GM18520 (cell line): ENCODE measurements at regions not wholly inside any gene's neighbourhood (a gene's known extent, or its start where the extent isn't known, plus 50 kb on each side); places are given as distances from the start of the nearest gene placed in this dataset.

Experiments used
- ATAC-seq: cut with Tn5 transposase; IDR thresholded peaks from one replicate; pipeline ENCODE4 v1.9.1; 2021; ENCODE audit not compliant: unreplicated experiment

DNA sequence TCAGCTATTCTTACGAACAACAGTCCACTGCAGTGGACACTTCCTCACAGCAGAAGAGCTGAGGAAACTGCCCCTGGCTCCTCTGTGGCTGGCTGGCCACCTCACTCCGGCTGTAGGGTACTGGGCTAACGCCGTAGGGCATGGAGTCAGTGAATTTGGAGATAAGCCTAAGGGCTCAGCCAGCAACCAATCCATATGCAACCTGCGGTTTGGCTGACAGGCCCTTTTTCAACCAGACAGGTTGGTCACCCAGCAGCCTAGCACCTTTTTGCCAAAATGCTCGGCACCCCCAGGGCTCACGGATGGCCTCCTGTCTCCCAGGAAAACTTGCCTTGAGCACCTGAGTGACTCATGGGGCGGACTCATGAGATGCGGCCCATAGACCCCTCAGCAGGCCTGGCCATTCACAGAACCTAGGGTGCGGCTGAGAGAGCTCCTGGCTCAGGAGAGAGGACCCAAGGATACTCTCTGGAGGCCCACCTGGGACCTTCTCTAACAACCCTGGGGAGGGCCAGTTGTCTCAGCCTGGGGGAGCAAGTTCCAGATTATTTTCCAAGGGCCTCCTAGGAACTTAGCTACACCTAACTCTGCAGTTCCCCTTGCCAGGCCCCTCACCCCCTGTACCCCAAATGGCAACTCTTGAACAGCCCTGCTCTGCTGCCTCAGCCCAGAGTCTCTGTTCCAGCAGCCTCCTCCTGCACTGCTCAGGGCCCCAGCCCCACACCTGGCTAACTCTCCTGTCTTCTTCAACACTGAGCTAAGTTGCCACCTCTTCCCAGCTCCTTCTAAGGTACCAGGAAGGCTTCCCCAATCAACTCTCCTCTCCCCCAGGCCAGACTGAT lies 252.1 kb downstream of the CYP26B1 start:
- ATAC-seq, result no peak

DNA sequence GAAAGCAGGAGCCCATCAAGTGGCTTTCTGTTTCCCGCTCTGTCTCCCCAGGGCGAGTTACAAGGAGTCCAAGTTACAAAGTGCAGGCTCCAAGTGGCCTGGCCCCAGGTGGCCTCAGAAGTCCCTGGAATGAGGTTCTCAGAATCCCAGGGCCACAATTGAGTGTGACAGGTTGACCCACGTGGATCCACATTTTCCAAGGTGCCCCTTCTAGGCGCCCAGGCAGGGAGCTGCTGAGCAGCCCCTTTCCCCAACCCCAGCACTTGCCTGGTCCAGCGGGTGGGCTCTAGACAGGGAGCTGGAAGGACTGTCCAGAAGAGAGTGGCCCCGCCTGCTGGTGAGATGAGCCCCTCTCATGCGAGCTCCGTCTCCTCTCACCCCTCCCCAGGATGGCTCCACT lies 253.4 kb downstream of the CYP26B1 start:
- ATAC-seq, result no peak

DNA sequence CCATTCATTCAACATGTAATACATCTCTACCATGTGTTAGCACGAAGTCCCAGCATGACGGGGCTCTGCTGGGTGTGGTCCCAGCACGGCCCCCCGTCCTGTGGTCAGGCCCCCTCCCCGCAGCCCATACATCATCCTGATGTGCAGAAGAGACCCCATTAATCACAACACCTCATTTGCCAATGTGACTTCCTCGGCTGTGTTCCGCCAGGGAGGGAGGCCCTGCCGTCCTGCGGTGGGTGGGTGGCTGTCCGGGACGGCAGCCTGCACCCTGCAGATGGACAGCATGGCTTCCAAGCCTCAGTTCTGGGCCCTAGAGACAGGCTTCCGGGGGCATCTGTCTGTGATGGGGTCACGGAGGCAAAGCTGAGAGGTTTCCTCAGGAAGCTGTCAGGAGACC lies 254.0 kb downstream of the CYP26B1 start:
- ATAC-seq, result no peak

DNA sequence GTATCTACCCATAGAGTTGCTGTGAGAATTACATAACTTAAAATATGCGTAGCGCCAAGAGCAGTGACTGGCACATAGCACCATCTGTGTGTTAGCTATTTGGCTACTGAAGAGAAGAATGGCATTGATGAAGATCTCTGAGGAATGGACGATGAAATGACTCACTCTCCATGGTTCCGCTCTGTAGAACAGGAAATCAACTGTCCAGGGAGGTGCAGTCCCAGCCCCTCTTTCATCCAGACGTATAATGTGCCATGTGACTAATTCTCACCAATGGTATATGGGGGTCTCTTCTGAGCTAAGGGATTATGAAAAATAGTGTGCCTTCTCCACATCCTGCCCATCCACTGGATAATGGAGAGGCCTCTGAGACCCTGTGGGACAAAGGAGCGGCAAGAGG lies 254.8 kb downstream of the CYP26B1 start:
- ATAC-seq, result no peak

DNA sequence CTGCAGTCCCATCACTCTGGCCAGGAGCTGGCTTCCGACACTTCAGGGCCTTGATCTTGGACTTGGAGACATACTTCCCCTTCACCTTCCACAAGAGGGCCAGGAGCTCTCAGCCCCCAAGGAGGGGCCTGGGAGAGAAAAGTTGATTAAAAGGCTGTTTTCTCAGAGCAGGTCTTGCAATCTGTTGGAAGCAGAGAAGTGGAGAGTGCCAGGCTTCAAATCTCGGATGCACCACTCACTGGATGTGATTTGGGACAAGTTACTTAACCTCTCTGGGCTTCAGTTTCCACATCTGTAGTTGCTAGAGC lies 255.3 kb downstream of the CYP26B1 start:
- no peak for ATAC-seq

DNA sequence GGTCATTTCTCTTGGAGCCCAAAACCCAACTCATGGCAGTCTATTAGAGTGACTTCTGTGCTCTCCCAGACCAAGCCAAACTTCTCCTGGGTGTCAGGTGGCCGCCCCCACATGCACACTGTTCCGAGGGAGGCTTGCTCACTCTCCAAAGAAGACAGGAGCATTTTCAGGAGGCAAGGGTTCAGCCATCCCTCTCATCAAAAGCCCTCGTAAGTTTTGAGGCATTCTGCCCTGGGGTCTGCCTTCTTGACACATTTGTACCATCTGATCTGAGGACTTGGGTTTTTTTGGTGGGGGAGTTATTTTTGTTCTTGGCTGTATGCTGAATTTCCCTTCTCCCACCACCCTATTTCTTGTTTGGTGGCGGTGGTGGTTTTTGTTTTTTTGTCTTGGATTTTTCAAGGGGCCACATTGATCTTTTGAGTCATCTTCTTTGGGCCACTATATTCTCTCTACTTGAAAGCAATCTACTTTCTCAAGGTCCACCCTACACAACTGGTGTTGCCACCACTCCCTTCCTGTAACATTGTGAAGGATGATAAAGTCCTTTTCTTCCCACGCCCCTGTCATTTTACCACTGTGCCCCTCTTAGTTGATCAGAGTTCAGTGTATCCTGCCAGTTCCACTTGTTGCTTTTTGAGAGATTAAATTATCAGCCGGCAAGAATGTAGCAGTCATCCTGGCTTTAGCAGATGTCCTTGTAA lies 255.8 kb downstream of the CYP26B1 start:
- ATAC-seq, result no peak

DNA sequence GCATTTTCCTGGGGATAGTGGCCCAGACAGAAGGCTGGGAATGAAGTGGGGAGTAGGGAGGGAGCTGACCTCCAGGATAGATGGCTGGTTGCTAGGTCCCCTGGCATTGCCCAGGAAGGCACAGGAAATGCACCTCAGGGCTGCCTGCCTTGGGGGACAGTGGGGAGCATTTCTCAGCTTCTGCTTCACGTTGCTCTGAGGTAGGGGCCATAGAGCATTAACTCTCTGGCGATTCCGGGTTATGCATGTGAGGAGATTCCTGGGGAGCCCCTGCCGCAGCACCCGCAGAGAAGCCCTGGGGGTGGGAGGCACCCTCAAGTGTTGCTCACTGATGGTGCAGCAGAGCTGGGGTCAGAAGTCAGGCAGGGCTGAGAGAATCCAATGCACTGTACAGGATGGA lies 256.5 kb downstream of the CYP26B1 start:
- no peak for ATAC-seq

DNA sequence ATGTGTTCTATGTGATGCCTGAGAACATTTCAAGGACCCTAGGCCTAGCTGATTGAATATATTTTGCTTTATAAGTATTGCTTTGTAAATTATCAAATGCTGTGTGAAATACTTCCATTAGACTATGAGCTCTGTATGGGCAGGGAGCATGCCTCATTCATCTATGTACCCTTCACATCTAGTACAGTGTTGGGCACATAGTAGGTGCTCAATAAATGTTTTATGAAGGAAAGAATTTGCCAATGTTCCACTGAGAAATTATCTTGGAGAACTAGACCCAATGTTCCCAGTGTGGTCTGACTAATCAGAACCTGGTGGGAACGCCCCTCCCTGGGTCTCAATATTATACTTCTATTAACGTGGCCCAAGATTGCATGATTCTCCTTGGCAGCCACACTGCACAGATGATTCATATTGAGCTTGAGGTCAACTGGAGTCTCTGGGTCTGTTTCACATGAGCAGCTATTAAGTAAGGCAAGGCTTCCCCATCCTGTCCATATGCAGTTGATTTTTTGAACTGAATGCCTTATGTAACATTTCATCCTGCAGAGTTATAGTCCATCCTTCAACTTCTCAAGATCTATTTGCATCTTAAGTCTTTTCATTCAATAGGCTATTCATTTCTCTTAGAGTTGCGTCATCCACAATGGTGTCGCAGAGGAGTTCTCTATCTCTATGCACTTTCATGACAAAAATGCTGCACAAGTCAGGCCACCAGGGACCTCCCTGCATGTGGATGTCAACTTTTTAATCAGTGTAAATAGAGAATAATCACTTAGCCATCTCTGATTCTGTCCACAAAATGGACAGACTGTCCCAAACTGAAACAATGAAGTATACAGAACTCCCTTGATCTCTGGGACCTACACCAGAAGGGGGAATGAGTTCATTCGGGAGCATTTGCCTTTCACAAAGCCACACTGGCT lies 257.6 kb downstream of the CYP26B1 start:
- no peak for ATAC-seq

DNA sequence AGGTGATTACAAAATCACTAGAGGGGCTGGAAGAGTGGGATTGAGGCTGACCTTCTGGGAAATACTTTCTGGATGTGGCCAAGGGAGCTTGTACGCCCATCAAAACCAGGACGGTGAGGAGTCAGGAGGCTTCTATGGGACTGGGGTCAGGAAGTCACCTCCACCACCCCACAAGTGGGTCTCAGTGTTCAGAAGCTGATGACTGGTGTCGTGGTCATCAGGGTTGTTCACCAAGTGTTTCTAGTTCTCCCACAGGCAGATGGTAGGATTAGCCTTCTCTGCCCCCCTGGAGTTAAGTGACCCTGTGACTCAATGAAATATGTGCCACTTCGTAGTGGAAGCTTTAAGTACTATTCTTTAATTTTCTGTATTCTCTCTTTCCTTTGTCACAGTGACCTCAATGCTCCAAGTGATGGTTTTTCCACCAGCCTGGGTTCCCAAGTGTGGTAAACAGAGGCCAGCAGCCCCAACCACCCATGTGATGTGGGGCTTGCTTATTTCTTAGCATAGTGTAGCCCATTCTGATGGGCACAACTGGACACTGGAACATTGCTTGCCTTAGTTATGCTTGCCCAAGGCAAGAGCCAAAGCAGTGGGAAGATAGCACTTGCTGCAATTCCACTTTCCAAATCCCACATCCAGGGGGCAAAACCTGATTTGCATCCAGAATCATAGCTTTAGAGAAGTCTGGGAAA lies 258.8 kb downstream of the CYP26B1 start:
- no peak for ATAC-seq

DNA sequence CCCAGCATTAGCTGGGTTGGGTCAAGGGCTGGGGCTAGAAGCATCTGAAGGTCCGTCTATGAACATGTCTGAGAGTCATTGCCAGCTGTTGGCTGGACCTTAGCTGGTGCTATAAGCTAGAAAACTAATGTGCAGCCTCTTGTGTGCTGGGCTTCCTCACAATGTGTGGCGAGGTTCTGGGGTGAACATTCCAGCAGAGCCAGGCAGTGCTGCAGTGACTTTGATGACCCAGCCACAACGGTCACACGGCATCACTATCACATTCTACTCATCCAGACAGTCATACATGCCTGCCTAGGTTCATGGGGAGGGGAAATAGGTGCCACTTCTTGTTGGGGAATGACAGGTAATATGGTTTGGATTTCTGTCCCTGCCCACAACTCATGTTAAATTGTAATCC lies 260.5 kb downstream of the CYP26B1 start:
- no peak for ATAC-seq

DNA sequence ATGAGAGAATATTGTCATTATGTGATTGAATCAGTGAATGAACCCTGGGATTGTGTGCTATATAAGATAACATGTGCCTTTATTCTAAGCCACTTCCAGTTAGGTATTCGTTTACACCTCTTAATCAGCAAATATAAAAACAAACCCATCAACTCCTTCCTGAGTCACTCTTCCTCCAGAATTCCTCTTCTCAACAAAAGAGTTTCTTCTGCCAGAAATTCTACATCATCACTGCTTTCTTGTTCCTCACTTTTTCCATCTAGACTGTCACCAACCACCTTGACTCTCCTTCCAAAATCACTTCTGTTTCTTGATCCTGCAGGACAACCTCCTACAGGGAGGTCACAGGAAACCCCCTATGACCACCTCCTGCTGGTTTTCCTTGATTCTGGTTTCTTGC lies 261.4 kb downstream of the CYP26B1 start:
- ATAC-seq, result no peak

DNA sequence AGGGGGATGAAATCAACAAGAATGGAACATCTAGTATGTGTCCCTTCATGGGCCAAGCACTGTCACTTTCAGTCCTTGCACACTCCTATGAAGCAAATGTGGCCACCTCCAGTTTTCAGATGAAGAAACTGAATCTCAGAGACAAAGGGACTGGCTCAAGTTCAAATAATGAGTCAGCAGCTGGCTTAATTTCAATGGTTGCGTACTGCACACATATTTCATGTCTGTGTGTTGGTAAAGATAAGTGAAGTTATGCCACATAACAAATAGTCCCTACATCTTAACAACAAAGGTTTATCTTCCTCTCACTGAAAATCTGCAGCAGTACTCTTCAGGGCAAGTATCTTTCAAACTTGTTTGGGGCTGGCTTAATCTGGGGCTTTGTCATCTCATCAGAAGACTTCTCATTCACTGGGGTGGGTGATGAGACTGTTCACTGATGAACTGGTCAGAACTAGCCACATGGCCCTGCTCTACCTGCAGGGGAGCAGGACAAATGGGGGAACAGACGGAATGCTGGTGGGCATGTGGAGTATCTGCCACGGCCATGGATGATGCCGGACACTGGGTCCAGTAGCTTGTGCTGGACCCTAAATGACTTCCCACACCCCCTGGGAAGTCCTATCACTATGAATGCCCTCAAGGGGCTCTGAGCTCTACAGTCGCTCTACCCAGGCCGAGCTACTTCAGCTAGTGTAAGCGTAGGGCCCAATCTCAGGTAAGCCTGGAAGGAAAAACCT lies 263.2 kb downstream of the CYP26B1 start:
- no peak for ATAC-seq

DNA sequence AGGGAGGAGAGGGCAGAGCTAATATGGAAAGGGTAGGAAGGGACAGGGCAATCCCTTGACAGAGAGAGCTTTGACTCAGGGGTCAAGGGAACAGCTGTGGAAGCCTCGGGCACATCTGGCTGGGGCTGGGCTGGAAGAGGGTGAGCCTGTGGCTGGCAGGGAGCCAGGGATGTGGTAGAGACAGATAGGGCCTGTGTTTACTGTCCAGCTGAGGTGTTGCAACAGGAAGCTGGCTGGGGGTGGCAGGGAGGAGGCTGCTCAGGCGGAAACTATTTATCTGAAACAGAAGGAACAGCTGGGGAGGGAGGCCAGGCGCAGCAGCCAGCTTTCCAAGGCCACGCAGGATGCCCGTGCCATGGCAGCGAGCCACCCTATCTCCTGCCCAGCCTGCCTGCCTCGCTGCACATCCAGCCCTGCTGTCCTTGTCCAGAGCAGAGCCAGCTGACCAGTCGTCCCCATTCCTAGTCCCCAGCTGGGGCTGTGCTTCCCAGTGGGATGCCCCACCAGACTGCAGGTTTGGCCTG lies 264.7 kb downstream of the CYP26B1 start:
- no peak for ATAC-seq

DNA sequence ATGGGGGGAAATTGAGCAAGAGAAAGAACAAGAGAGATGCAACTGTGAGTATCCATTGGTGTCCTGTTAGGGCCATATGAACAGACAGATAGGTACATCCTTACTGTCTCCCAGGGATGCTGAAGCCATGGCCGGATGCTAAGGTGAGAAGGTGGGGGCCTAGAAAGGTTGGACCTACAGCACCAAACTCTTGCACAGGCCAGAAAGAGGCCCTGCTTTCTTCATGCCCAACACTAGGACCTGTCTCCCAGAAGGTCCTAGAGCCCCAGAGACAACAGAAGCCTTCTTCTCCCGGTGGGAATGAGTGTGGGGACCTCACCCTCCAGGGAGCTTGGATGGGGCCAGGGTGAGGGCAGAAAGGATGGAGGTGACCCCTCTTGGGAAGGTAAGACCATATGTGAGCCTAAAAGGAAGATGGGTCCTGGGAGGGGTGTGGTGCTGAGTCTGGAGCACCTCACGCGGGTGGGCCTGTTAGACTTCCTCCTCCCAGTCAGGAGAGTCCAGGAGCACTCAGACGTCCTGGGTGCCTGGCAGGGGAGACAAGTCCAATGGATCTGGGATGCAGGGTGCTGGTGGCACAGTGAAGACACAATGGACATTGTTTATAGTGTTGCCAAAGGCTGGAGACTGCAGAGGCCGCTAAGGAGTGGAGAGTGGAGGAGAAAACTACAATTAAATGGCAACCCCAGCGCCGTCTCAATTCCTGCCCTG lies 265.3 kb downstream of the CYP26B1 start:
- ATAC-seq, result no peak

DNA sequence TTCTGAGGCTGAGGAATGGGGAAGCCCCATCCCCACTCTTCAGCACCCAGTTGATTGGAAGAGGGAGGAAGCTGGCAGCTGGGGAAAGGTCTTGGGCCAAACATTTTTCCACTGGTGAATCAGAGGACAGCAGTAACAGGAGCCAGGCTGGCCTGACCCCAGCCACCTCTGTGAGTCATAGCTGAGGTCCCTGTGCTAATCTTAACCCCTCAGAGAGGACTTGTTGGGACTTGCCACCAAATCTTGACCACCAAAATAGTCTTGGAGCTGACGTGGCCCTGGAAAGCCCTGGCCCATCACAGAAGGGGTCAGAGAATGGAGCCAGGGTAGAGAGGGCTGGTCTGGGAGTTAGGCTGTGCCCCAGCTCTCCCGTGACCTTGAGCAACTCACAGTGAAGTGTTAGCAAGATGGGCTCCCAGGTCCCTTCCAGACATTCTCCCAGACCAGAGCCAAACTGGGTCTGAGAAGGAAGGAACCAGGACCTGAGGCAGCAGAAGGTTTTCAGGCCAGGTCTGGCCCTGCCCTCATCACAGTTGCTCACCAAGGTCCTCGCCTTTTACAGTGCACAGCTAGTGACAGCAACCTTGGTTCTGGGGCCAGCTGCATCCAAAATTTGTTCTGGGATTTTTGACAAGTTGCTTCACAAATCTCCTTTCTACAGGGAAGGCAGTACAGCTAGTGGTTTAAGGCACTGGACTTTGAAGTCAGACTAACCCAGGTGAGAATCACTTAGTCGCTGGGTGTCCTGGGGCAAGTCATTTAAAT lies 266.6 kb downstream of the CYP26B1 start:
- ATAC-seq, result no peak

DNA sequence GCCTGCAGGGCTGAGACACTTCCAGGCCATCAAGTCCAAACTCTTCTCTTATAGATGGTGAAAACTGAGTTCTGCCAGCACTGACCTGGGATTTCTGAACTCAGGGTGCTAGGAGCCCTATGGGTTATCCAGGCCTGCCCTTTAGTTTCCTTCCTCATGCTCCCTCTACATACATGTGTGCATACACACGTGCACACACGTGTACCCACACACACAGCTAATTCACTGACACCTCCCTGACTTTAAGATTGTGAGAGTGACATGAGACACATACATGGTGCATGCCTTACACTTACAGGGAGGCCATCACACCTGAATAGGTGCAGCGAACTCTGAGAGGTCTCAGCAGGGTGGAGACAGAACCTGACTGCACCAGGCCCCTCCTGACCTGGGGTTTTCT lies 267.4 kb downstream of the CYP26B1 start:
- no peak for ATAC-seq

DNA sequence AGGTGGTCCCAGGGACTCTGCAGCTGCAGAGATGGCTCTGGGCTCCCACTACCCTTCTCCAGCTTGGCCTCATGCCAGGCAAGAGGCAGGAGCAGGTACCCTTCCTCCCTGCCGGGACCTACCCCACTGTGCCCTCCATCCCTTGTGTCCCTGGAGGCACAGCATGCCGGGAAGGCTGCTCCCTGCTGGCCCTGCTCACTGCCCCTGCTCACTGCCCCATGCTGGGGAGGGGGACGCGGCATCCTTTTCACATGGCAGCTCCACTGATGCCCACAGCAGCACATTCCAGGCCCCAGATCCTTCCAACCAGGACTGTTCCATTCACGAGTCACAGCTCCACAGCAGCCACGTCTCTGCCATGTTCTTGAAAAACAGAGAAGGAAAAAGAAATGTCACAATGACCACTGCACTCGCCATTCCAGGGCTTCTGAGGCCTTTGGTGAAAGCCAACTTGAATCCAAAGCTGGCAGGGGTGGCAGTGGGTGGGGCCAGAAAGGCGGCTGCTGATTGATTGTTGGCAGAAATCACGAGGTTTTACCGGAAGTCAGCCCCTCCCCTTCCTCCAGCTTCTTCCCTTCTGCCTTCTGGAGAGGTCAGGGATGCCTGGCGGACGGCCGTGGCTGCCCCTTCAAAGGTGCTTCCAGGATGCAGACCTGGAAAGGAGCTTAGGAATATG lies 268.0 kb downstream of the CYP26B1 start:
- no peak for ATAC-seq
